KMS-11 (cell line): ENCODE measurements at regions not wholly inside any gene's neighbourhood (a gene's known extent, or its start where the extent isn't known, plus 50 kb on each side); places are given as distances from the start of the nearest gene placed in this dataset.
"Not testable (repeated sequence)": the region's sequence is repeated elsewhere in the genome, so short reads cannot be mapped to it uniquely, and the experiment has no call there.

Source experiments
- H2AFZ ChIP-seq: fragments of 200-600 bp; sonication (generic); 2 replicates; pipeline ENCODE4 v1.6.1; 2016; ENCODE audit warnings: antibody characterized with exemption, mixed run types, low read depth
- H3K27ac ChIP-seq: fragments of 200-600 bp; sonication (generic); 2 replicates; pipeline ENCODE4 v1.6.1; 2016; ENCODE audit warnings: mild to moderate bottlenecking, mixed run types
- H3K27me3 ChIP-seq: fragments of 200-600 bp; sonication (generic); 2 replicates; pipeline ENCODE4 v1.6.1; 2017; ENCODE audit warnings: mild to moderate bottlenecking, low read depth, mixed run types, moderate library complexity; ENCODE audit not compliant: insufficient read depth
- H3K36me3 ChIP-seq: fragments of 200-600 bp; sonication (generic); 2 replicates; pipeline ENCODE4 v1.6.1; 2017; ENCODE audit warnings: mild to moderate bottlenecking, mixed run types; ENCODE audit not compliant: insufficient read depth
- H3K4me1 ChIP-seq: fragments of 200-600 bp; sonication (generic); 2 replicates; pipeline ENCODE4 v1.6.1; 2016; ENCODE audit warnings: mild to moderate bottlenecking, low read depth, mixed run types; ENCODE audit not compliant: poor library complexity, severe bottlenecking
- H3K4me2 ChIP-seq: fragments of 200-600 bp; sonication (generic); 2 replicates; pipeline ENCODE4 v1.7.0; 2016; ENCODE audit warnings: mild to moderate bottlenecking, mixed run types
- H3K4me3 ChIP-seq: fragments of 200-600 bp; sonication (generic); IDR thresholded peaks from 2 replicates; pipeline ENCODE4 v1.6.1; 2017; ENCODE audit warnings: low read depth, low read length, mixed read lengths; ENCODE audit not compliant: insufficient read depth
- H3K79me2 ChIP-seq: fragments of 200-600 bp; sonication (generic); 2 replicates; pipeline ENCODE4 v1.6.1; 2016; ENCODE audit warnings: low read depth, mixed run types; ENCODE audit not compliant: insufficient read depth
- H3K9ac ChIP-seq: fragments of 200-600 bp; sonication (generic); 2 replicates; pipeline ENCODE4 v1.6.1; 2016; ENCODE audit warnings: mild to moderate bottlenecking, mixed run types
- H4K20me1 ChIP-seq: fragments of 200-600 bp; sonication (generic); 2 replicates; pipeline ENCODE4 v1.6.1; 2016; ENCODE audit warnings: mild to moderate bottlenecking, mixed run types; ENCODE audit not compliant: insufficient read depth
- CTCF ChIP-seq: fragments of 200-600 bp; sonication (generic); conservative IDR thresholded peaks from 2 replicates; pipeline ENCODE4 v1.6.1; 2017; ENCODE audit warnings: low read depth, mild to moderate bottlenecking, antibody characterized with exemption, low read length, moderate library complexity, mixed read lengths

DNA sequence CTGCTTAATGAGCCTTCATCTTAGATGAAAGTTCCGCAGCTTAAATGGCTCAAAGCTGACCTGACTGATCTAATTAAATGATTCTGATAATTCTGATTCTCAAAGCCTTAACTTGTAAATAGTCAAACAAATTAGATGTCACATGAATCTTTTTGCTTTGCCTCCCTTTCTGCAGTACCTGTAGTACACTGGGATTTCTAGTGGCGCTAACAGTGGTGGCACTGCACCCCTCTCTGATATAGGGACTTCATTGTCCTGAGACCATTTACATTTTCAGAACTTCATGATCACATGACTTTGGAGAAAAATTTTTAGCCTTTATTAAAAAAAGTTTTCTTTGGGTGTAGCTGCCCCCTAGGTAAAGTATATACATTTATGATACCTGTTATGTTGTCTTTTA is 546.7 kb upstream of the ADGRL2 start:
- Histone ChIP-seq H3K36me3 (no peaks in the 10 kb centered on the region), H3K4me1 (no peaks in the 10 kb centered on the region), H3K4me2 (no peak overlapping the region), H3K79me2 (no peaks in the 10 kb centered on the region), H4K20me1 (no peaks in the 10 kb centered on the region), H2AFZ (no peak overlapping the region), H3K27me3 (no peaks in the 10 kb centered on the region), H3K9ac (no peak overlapping the region), H3K4me3 (no peak overlapping the region), H3K27ac (no peak overlapping the region)
- TF ChIP-seq CTCF = no peak

DNA sequence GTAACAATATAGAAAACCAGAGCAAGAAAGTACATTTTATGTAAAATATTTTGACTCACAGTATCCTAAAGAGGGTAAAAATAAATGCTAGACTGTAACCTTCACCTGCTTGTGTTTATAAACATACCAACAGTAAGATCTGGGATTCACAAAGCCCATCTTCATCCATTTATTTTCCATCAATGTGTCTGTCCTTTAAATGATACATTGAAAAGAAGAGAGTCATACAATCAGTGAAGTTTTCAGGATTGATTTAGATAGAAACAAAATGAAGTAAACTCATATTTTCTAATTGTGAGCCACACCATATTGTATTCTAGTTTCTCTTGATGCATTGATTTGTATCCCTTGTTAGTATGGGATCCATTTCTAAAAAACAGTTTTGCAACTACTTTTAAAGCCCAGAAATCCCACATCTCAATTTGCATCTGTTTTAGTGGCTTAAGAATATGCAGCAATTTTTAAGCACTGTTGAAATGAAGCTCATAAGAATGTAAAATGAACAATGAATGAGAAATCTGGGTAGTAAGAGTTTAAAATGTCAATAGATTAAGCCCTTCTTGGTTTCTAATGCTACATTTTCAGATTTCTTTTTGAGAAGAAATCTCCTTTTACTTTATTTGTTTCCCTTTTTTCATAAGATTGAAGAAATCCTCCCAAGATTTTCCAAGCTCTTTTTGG is 548.1 kb upstream of the ADGRL2 start:
- Histone ChIP-seq H3K27ac (no peak overlapping the region), H3K36me3 (no peaks in the 10 kb centered on the region), H3K27me3 (no peaks in the 10 kb centered on the region), H3K79me2 (no peaks in the 10 kb centered on the region), H3K4me1 (no peaks in the 10 kb centered on the region), H3K9ac (no peak overlapping the region), H3K4me3 (no peak overlapping the region), H3K4me2 (no peak overlapping the region), H4K20me1 (no peaks in the 10 kb centered on the region), H2AFZ (no peak overlapping the region)
- TF ChIP-seq CTCF = no peak

- not testable (repeated sequence) for H3K4me1 ChIP-seq, H4K20me1 ChIP-seq, H3K4me2 ChIP-seq, H3K27ac ChIP-seq, H3K27me3 ChIP-seq, H3K4me3 ChIP-seq, H2AFZ ChIP-seq, H3K9ac ChIP-seq, H3K79me2 ChIP-seq, H3K36me3 ChIP-seq
Measured at GRCh38 chr1:81250825-81251224, 549.9 kb upstream of the ADGRL2 start.

- H3K4me3 ChIP-seq, H3K27ac ChIP-seq, H3K9ac ChIP-seq, H3K27me3 ChIP-seq, H3K36me3 ChIP-seq, H3K4me2 ChIP-seq, H2AFZ ChIP-seq, H4K20me1 ChIP-seq, H3K4me1 ChIP-seq, H3K79me2 ChIP-seq: not testable (repeated sequence)
Measured at GRCh38 chr1:81245084-81245715, 555.5 kb upstream of the ADGRL2 start.

GRCh38 chr1:81244612-81245011 is 556.1 kb upstream of the ADGRL2 start:
- H3K4me3 ChIP-seq, H3K36me3 ChIP-seq, H3K4me1 ChIP-seq, H3K79me2 ChIP-seq, H4K20me1 ChIP-seq, H3K27ac ChIP-seq, H3K4me2 ChIP-seq, H3K9ac ChIP-seq, H3K27me3 ChIP-seq, H2AFZ ChIP-seq: not testable (repeated sequence)

GRCh38 chr1:81242103-81242502 is 558.6 kb upstream of the ADGRL2 start:
- no peak for TF ChIP-seq CTCF
- Histone ChIP-seq H3K36me3 (no peaks in the 10 kb centered on the region), H2AFZ (no peak overlapping the region), H3K4me2 (no peak overlapping the region), H3K9ac (no peak overlapping the region), H3K27me3 (no peaks in the 10 kb centered on the region), H3K4me3 (no peak overlapping the region), H3K79me2 (no peaks in the 10 kb centered on the region), H3K27ac (no peak overlapping the region), H3K4me1 (peaks cover 8% of the 10 kb centered on the region), H4K20me1 (no peaks in the 10 kb centered on the region)
